ENCODE measurements at regions not wholly inside any gene's neighbourhood (a gene's known extent, or its start where the extent isn't known, plus 50 kb on each side); places are given as distances from the start of the nearest gene placed in this dataset.

GRCh38 chr6:25180630-25181349 is 98.4 kb upstream of the CARMIL1 start:
- no peak overlapping the region for H2BK12ac ChIP-seq (ENCODE audit: low read depth, low read length)
- H3K27me3 ChIP-seq (replicated peaks in 1 of 4; ENCODE audit: control insufficient read depth in 3 of 4, extremely low read depth in 1 of 4, insufficient read depth in 3 of 4, low read length in 3 of 4) = no peaks in the 10 kb centered on the region
- DNase-seq (ENCODE audit: low read depth in 1 of 2, low spot score in 2 of 2) = no peak
- WGBS, 2 experiments (ENCODE audit: extremely low coverage in 1 of 2, insufficient coverage in 1 of 2, insufficient read length in 1 of 2, insufficient replicate concordance in 2 of 2, low coverage in 1 of 2, low lambda C conversion rate in 2 of 2, missing lambda C conversion rate in 1 of 2) = 86% methylated on average over 11 of the region's 11 CpGs; no CpG with 5 or more reads in 1 of the 2 experiments
- no peak for TF ChIP-seq SIX5 (IDR thresholded peaks at IDR 0.05; ENCODE audit: low read depth, low read length)
- TF ChIP-seq HDAC2 (IDR thresholded peaks at IDR 0.05; ENCODE audit: borderline replicate concordance in 1 of 2, low read depth in 2 of 2, low read length in 2 of 2) = no peak
- no peak for TF ChIP-seq KDM5A (IDR thresholded peaks at IDR 0.05; ENCODE audit: low read length)
- no peak for TF ChIP-seq SIN3A (conservative IDR thresholded peaks at IDR 0.05 in 1 of 2, IDR thresholded peaks at IDR 0.05 in 1 of 2; ENCODE audit: low read depth in 1 of 2, low read length in 2 of 2)
- TF ChIP-seq, protein P1, sequence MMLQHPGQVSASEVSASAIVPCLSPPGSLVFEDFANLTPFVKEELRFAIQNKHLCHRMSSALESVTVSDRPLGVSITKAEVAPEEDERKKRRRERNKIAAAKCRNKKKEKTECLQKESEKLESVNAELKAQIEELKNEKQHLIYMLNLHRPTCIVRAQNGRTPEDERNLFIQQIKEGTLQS (IDR thresholded peaks at IDR 0.05; ENCODE audit: insufficient read depth, low read depth, low read length) = no peak
- no peak for TF ChIP-seq SP1 (IDR thresholded peaks at IDR 0.05; ENCODE audit: low read depth, low read length)
- no peak for TF ChIP-seq BCL11A (IDR thresholded peaks at IDR 0.05; ENCODE audit: low read depth in 2 of 2, low read length in 2 of 2)
- TF ChIP-seq SP4 (IDR thresholded peaks at IDR 0.05; ENCODE audit: low read length) = no peak
- no peak for TF ChIP-seq ASH2L (IDR thresholded peaks at IDR 0.05; ENCODE audit: low read length)
- no peaks in the 10 kb centered on the region for H3K79me2 ChIP-seq (ENCODE audit: control insufficient read depth in 1 of 2, insufficient read depth in 2 of 2, low read length in 2 of 2)
- ChIA-PET CTCF (ENCODE audit: partially characterized antibody) (interaction anchor here (0.6 to 1.4 kb wide), 7 partner anchors 9 to 319 kb away, joined by 3 to 5 read pairs (median 4); no protein-coding TSS in a partner anchor), POLR2A (ENCODE audit: partially characterized antibody) (no interaction called here)
- H2AFZ ChIP-seq (ENCODE audit: low read length) = no peak overlapping the region
- H3K9ac ChIP-seq (replicated peaks in 1 of 4; ENCODE audit: extremely low read depth in 1 of 4, low read depth in 3 of 4, low read length in 3 of 4) = no peak overlapping the region
- H3K23ac ChIP-seq (ENCODE audit: insufficient read length) = no peak overlapping the region
- H3K56ac ChIP-seq (replicated peaks; ENCODE audit: insufficient read length, low read depth, low read length) = no peak overlapping the region
- no peaks in the 10 kb centered on the region for H4K20me1 ChIP-seq (replicated peaks in 1 of 2; ENCODE audit: control insufficient read depth in 1 of 2, insufficient read depth in 2 of 2, low read length in 2 of 2)
- H3K14ac ChIP-seq (ENCODE audit: insufficient read length) = no peak overlapping the region
- no peak overlapping the region for H3K4ac ChIP-seq (replicated peaks; ENCODE audit: insufficient read length, low read depth, low read length)
- H4K5ac ChIP-seq (ENCODE audit: insufficient read length, low read depth, low read length) = no peak overlapping the region
- H2BK120ac ChIP-seq (replicated peaks; ENCODE audit: low read depth, low read length) = no peak overlapping the region
- no peak overlapping the region for H3K4me2 ChIP-seq (ENCODE audit: insufficient read depth in 1 of 2, low read depth in 2 of 2, low read length in 2 of 2)
- no peaks in the 10 kb centered on the region for H3K36me3 ChIP-seq (ENCODE audit: control insufficient read depth in 2 of 4, insufficient read depth in 4 of 4, low read length in 3 of 4)
- H3K23me2 ChIP-seq (ENCODE audit: low read depth, low read length) = no peaks in the 10 kb centered on the region
- H2BK15ac ChIP-seq (ENCODE audit: low read length) = no peak overlapping the region
- no peak overlapping the region for H2BK20ac ChIP-seq (ENCODE audit: low read length)
- H3K4me3 ChIP-seq (ENCODE audit: extremely low read depth in 1 of 4, insufficient read depth in 2 of 4, low read depth in 3 of 4, low read length in 4 of 4) = no peak overlapping the region
- no peak overlapping the region for H4K91ac ChIP-seq (replicated peaks; ENCODE audit: insufficient read length, low read length)
- no peak overlapping the region for H2BK5ac ChIP-seq (ENCODE audit: low read depth, low read length)
- H3K79me1 ChIP-seq (ENCODE audit: low read depth, low read length) = no peaks in the 10 kb centered on the region
- no peak overlapping the region for H3K18ac ChIP-seq (ENCODE audit: extremely low read depth, low read length)
- no peaks in the 10 kb centered on the region for H3K9me3 ChIP-seq (ENCODE audit: insufficient read depth in 2 of 2, low read depth in 1 of 2, low read length in 1 of 2)
- H4K8ac ChIP-seq (ENCODE audit: extremely low read depth, insufficient read depth, low read length) = no peak overlapping the region
- H3K27ac ChIP-seq (ENCODE audit: low read depth, low read length) = no peak overlapping the region
- H2AK5ac ChIP-seq (ENCODE audit: low read depth, low read length) = no peak overlapping the region
- no peak for FAIRE-seq
- no peaks in the 10 kb centered on the region for H3K4me1 ChIP-seq (replicated peaks in 1 of 4; ENCODE audit: control insufficient read depth in 3 of 4, insufficient read depth in 4 of 4, low read length in 3 of 4)

Measured in H1 (cell line).